ENCODE measurements at regions not wholly inside any gene's neighbourhood (a gene's known extent, or its start where the extent isn't known, plus 50 kb on each side); places are given as distances from the start of the nearest gene placed in this dataset.

DNA sequence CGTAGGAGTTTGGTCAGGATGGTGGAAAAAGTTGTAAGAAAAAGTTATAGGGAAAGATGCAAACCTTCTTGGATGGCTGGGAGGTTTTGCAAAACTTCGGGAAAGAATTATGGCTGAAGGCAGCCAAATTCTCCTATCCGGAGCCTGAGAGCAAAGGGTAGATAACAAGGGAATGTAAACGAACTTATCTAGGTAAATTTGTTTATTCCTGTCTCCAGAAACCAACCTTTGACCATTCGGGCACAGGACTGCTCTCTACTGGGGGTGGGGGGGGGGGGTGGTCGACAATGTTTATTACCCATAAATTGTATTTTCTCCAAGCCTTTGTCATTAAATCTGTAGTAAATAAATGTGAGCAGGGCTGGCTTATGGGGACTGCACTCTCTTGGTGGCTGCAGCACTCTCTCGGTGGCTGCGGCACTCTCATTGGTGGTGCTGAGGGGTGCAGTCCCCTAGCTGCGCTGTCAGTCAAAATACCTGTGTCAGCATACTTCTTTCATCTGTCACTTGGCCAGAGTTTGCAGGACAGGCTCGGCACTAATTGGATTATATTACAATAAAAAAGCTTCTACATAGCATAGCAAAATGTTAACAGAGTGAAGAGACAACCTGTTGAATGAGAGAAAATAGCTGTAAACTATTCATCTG lies 827.8 kb downstream of the SH3BGRL start:
- Histone ChIP-seq H3K36me3 (ENCODE audit: insufficient read depth, low read length) (no peaks in the 10 kb centered on the region), H3K9me3 (ENCODE audit: low read length) (no peaks in the 10 kb centered on the region), H3K27me3 (ENCODE audit: insufficient read depth, low read depth, low read length) (no peaks in the 10 kb centered on the region), H3K27ac (ENCODE audit: low read length) (no peak overlapping the region), H3K4me3 (ENCODE audit: low read length) (no peak overlapping the region), H3K9ac (ENCODE audit: low read length) (no peak overlapping the region), H3F3A (ENCODE audit: insufficient read depth, low read length, poor library complexity, severe bottlenecking) (no peaks in the 10 kb centered on the region), H3K9me2 (ENCODE audit: insufficient read depth, low read length) (no peaks in the 10 kb centered on the region), H4K20me1 (ENCODE audit: insufficient read depth) (no peaks in the 10 kb centered on the region), H2AFZ (ENCODE audit: low read depth, low read length) (no peak overlapping the region), H3K79me2 (replicated peaks; ENCODE audit: insufficient read depth, low read length) (no peaks in the 10 kb centered on the region), H3K4me2 (ENCODE audit: low read length) (no peak overlapping the region)
- TF ChIP-seq EZH2 (IDR thresholded peaks at IDR 0.05; ENCODE audit: borderline replicate concordance, insufficient read depth, low read length, poor library complexity, severe bottlenecking) = no peak
- TF ChIP-seq SMC3 (conservative IDR thresholded peaks at IDR 0.05; ENCODE audit: poor library complexity) = no peak
- no peak for TF ChIP-seq EP300 (conservative IDR thresholded peaks at IDR 0.05; ENCODE audit: poor library complexity, severe bottlenecking)
- no peak for TF ChIP-seq POLR2AphosphoS5 (IDR thresholded peaks at IDR 0.05)
- TF ChIP-seq TAF1 (IDR thresholded peaks at IDR 0.05; ENCODE audit: low read depth) = no peak
- no peak for TF ChIP-seq REST (IDR thresholded peaks at IDR 0.05; ENCODE audit: borderline replicate concordance)
- no peak for TF ChIP-seq RAD21 (conservative IDR thresholded peaks at IDR 0.05)
- TF ChIP-seq CTCF (IDR thresholded peaks at IDR 0.05; ENCODE audit: poor library complexity, severe bottlenecking) = no peak
- TF ChIP-seq MXI1 (conservative IDR thresholded peaks at IDR 0.05; ENCODE audit: poor library complexity, severe bottlenecking) = no peak

- H3F3A ChIP-seq (ENCODE audit: insufficient read depth, low read length, poor library complexity, severe bottlenecking) = no peaks in the 10 kb centered on the region
- no peak overlapping the region for H3K27ac ChIP-seq (ENCODE audit: low read length)
- H3K9me3 ChIP-seq (ENCODE audit: low read length) = no peaks in the 10 kb centered on the region
- no peaks in the 10 kb centered on the region for H3K9me2 ChIP-seq (ENCODE audit: insufficient read depth, low read length)
- H3K4me3 ChIP-seq (ENCODE audit: low read length) = no peak overlapping the region
- TF ChIP-seq SMC3 (conservative IDR thresholded peaks at IDR 0.05; ENCODE audit: poor library complexity) = no peak
- no peak for TF ChIP-seq CTCF (IDR thresholded peaks at IDR 0.05; ENCODE audit: poor library complexity, severe bottlenecking)
- TF ChIP-seq EZH2 (IDR thresholded peaks at IDR 0.05; ENCODE audit: borderline replicate concordance, insufficient read depth, low read length, poor library complexity, severe bottlenecking) = no peak
- no peak for TF ChIP-seq MXI1 (conservative IDR thresholded peaks at IDR 0.05; ENCODE audit: poor library complexity, severe bottlenecking)
- no peak for TF ChIP-seq RAD21 (conservative IDR thresholded peaks at IDR 0.05)
- TF ChIP-seq TAF1 (IDR thresholded peaks at IDR 0.05; ENCODE audit: low read depth) = no peak
- no peak for TF ChIP-seq POLR2AphosphoS5 (IDR thresholded peaks at IDR 0.05)
- no peak for TF ChIP-seq REST (IDR thresholded peaks at IDR 0.05; ENCODE audit: borderline replicate concordance)
- TF ChIP-seq EP300 (conservative IDR thresholded peaks at IDR 0.05; ENCODE audit: poor library complexity, severe bottlenecking) = no peak
- H3K36me3 ChIP-seq (ENCODE audit: insufficient read depth, low read length) = no peaks in the 10 kb centered on the region
- H3K4me2 ChIP-seq (ENCODE audit: low read length) = no peak overlapping the region
- H4K20me1 ChIP-seq (ENCODE audit: insufficient read depth) = no peaks in the 10 kb centered on the region
- H2AFZ ChIP-seq (ENCODE audit: low read depth, low read length) = no peak overlapping the region
- H3K27me3 ChIP-seq (ENCODE audit: insufficient read depth, low read depth, low read length) = no peaks in the 10 kb centered on the region
- H3K9ac ChIP-seq (ENCODE audit: low read length) = no peak overlapping the region
- no peaks in the 10 kb centered on the region for H3K79me2 ChIP-seq (replicated peaks; ENCODE audit: insufficient read depth, low read length)
Observed at GRCh38 chrX:82031250-82031649, 829.3 kb downstream of the SH3BGRL start.
